H1 (cell line): ENCODE measurements at regions not wholly inside any gene's neighbourhood (a gene's known extent, or its start where the extent isn't known, plus 50 kb on each side); places are given as distances from the start of the nearest gene placed in this dataset.

Experiments used
- TF ChIP-seq, protein P1 (sequence below): IDR thresholded peaks from 2 replicates; pipeline ENCODE4 v1.6.1; 2012; ENCODE audit warnings: inconsistent platforms

GRCh38 chr4:165677081-165677480, 196.0 kb upstream of the TLL1 start (continued):
- TF ChIP-seq, protein P1, sequence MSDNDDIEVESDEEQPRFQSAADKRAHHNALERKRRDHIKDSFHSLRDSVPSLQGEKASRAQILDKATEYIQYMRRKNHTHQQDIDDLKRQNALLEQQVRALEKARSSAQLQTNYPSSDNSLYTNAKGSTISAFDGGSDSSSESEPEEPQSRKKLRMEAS = no peak
